Activated B cell treated with CpG ODN at 0.5 μM for 24 hours (primary cell): ENCODE measurements at regions not wholly inside any gene's neighbourhood (a gene's known extent, or its start where the extent isn't known, plus 50 kb on each side); places are given as distances from the start of the nearest gene placed in this dataset.

Experiments used
- ATAC-seq: fragments of 200-7000 bp; cut with Tn5 transposase; one replicate; pipeline ENCODE4 v1.10.0; 2021; ENCODE audit warnings: low read depth, mild to moderate bottlenecking, moderate library complexity
- CTCF ChIA-PET: fragments of 350-600 bp; sonication (Branson Sonifier 250); formaldehyde crosslinking; loops from one replicate; lab custom pipeline; 2021; ENCODE audit warnings: antibody characterized with exemption; lab: Charles Lee
- POLR2A ChIA-PET: fragments of 350-600 bp; sonication (Branson Sonifier 250); formaldehyde crosslinking; loops from one replicate; lab custom pipeline; 2021; ENCODE audit warnings: antibody characterized with exemption; lab: Charles Lee
- DNase-seq: peaks from one replicate; pipeline ENCODE4 v3.0.0; 2022
- H3K27ac Mint-ChIP-seq: one replicate; pipeline ENCODE4 v1.8.0; 2020; ENCODE audit warnings: mixed read lengths
- H3K27me3 Mint-ChIP-seq: one replicate; pipeline ENCODE4 v1.8.0; 2021; ENCODE audit warnings: mixed read lengths
- H3K36me3 Mint-ChIP-seq: one replicate; pipeline ENCODE4 v1.8.0; 2021; ENCODE audit warnings: low read depth, mixed read lengths
- H3K4me1 Mint-ChIP-seq: one replicate; pipeline ENCODE4 v1.8.0; 2021; ENCODE audit warnings: mixed read lengths
- H3K4me3 Mint-ChIP-seq: one replicate; pipeline ENCODE4 v1.8.0; 2020; ENCODE audit warnings: mild to moderate bottlenecking, mixed read lengths
- H3K9me3 Mint-ChIP-seq: one replicate; pipeline ENCODE4 v1.8.0; 2020; ENCODE audit warnings: mixed read lengths
- intact Hi-C: fragments of 100-400 bp; cut with micrococcal nuclease; formaldehyde crosslinking; loops from one replicate; pipeline ENCODE4 v1.15.1; 2024
- TF ChIP-seq, protein P1 (sequence below): fragments of 200-600 bp; IDR thresholded peaks from one replicate; pipeline ENCODE4 v1.8.0; 2022; ENCODE audit warnings: antibody characterized with exemption, mild to moderate bottlenecking

DNA sequence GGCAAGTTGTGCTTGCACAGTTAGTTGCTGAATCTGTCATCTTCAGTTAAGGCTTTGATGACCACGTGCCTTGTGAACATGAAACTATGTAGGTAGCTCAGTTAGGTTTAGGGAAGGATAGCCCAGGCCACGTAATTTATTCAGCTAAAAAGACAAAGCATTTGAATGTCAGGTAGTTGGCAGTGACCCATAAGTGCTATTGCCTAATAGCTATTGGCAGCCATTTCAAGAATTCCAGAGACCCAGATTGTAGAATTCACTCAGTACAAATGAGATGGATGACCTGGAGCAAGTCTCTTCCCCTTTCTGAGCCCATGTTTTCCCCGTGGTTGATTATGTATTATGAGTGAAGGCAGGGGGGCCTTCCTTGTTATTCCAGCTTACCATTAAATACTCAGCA lies 265.3 kb upstream of the ANO5 start:
- TF ChIP-seq, protein P1, sequence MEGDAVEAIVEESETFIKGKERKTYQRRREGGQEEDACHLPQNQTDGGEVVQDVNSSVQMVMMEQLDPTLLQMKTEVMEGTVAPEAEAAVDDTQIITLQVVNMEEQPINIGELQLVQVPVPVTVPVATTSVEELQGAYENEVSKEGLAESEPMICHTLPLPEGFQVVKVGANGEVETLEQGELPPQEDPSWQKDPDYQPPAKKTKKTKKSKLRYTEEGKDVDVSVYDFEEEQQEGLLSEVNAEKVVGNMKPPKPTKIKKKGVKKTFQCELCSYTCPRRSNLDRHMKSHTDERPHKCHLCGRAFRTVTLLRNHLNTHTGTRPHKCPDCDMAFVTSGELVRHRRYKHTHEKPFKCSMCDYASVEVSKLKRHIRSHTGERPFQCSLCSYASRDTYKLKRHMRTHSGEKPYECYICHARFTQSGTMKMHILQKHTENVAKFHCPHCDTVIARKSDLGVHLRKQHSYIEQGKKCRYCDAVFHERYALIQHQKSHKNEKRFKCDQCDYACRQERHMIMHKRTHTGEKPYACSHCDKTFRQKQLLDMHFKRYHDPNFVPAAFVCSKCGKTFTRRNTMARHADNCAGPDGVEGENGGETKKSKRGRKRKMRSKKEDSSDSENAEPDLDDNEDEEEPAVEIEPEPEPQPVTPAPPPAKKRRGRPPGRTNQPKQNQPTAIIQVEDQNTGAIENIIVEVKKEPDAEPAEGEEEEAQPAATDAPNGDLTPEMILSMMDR: no peak
- no peaks in the 10 kb centered on the region for H3K4me1 Mint-ChIP-seq
- H3K9me3 Mint-ChIP-seq: no peaks in the 10 kb centered on the region
- ChIA-PET CTCF (no interaction called here), POLR2A (no interaction called here)
- no peak for ATAC-seq
- intact Hi-C loops: no loop called here
- DNase-seq: no peak
- no peaks in the 10 kb centered on the region for H3K36me3 Mint-ChIP-seq
- H3K27ac Mint-ChIP-seq: no peak overlapping the region
- H3K4me3 Mint-ChIP-seq: no peak overlapping the region
- no peaks in the 10 kb centered on the region for H3K27me3 Mint-ChIP-seq

DNA sequence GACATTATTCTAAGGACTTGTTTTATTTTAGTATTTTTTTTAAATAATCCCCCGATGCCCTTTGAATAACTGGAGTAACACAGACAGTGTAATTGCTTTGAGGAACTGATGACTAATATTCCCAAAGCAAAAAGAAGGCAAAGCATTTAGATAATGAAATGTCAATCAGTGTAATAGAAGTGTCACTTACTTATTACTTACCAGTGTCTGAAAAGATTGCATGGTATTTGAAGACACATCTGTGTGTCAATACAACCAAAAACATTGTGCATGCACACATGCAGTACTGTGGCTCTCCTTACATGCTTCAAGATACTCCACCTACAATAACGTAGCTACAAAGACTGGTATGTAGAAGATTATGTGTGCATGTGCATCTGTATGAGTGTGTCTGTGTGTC lies 264.0 kb upstream of the ANO5 start:
- POLR2A ChIA-PET: no interaction called here

DNA sequence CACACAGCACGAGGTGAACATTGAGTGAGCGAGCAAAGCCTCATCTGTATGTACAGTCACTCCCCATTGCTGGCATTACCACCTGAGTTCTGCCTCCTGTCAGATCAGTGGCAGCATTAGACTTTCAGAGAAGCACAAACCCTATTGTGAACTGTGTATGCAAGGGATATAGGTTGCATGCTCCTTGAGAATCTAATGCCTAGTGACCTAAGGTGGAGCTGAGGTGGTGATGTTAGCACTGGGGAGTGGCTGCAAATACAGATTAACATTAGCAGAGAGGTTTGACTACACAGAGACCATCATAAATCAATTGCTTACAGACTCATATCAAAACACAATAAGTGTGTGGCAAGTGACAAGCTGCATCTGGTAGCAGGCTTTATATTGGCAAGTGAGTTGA lies 262.5 kb upstream of the ANO5 start:
- Mint-ChIP-seq H3K4me3 (no peak overlapping the region), H3K27me3 (no peaks in the 10 kb centered on the region), H3K36me3 (no peaks in the 10 kb centered on the region), H3K27ac (no peak overlapping the region), H3K9me3 (peaks cover 2% of the 10 kb centered on the region), H3K4me1 (no peaks in the 10 kb centered on the region)
- intact Hi-C loops: no loop called here
- TF ChIP-seq, protein P1: no peak
- ChIA-PET CTCF (no interaction called here), POLR2A (no interaction called here)
- no peak for DNase-seq
- ATAC-seq: no peak

More for the DNA sequence above, 264.0 kb upstream of the ANO5 start:
- DNase-seq (no peak), ATAC-seq (no peak)
- no peak overlapping the region for H3K27ac Mint-ChIP-seq
- CTCF ChIA-PET: no interaction called here
- TF ChIP-seq, protein P1: no peak
- peaks cover 2% of the 10 kb centered on the region for H3K9me3 Mint-ChIP-seq
- no peaks in the 10 kb centered on the region for H3K4me1 Mint-ChIP-seq
- intact Hi-C loops: no loop called here
- H3K4me3 Mint-ChIP-seq: no peak overlapping the region
- no peaks in the 10 kb centered on the region for H3K27me3 Mint-ChIP-seq
- no peaks in the 10 kb centered on the region for H3K36me3 Mint-ChIP-seq

DNA sequence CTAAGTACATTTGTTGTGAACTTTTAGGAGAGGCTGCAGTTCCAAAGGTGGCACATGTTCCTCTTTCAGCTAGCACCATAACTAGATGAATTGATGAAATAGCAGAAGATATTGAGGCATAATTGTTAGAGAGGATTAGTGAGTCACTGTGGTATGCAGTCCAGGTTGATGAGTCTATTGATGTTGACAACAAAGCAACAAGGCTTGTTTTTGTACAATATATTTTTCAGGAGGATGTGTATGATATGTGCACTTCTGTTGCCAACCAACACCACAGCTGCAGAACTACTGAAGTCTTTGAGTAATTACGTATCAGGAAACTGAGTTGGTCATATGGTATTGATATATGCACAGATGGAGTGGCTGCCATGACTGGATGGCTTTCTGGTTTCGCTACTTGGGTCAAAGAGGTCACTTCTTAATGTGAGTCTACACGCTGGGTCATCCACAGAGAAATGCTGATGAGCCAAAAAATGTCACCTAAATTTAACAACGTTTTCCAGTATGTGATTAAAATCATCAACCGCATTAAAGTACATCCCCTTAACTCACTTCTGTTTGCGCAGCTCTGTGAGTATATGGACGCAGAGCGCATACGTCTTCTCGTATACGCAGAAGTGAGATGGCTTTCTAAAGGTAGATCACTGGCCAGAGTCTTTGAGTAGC lies 261.3 kb upstream of the ANO5 start:
- Mint-ChIP-seq H3K9me3 (peaks cover 2% of the 10 kb centered on the region), H3K4me3 (no peak overlapping the region), H3K4me1 (no peaks in the 10 kb centered on the region), H3K36me3 (no peaks in the 10 kb centered on the region), H3K27ac (no peak overlapping the region), H3K27me3 (no peaks in the 10 kb centered on the region)
- CTCF ChIA-PET: no interaction called here
- ATAC-seq: no peak
- POLR2A ChIA-PET: no interaction called here
- intact Hi-C loops: no loop called here
- no peak for DNase-seq
- TF ChIP-seq, protein P1: no peak

DNA sequence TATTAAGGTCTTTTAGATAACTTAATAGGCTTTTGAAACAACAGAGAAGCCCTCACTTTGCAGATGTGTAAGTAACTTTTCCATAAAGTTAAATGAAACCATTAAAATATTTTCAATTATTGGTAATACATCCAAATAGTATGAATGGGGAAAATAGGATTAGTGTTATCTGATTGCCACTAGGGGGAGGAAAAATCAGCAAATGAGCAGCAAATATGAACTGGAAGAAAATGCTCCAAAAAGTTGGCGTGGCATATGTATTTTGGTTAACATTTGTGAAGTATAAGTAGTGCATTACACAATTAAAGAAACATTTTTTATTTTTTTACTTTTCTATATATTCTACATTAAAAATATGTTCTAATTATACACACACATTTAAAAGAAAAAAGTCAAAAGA lies 259.8 kb upstream of the ANO5 start:
- DNase-seq (no peak), ATAC-seq (no peak)
- Mint-ChIP-seq H3K4me1 (no peaks in the 10 kb centered on the region), H3K4me3 (no peak overlapping the region), H3K27me3 (no peaks in the 10 kb centered on the region), H3K36me3 (no peaks in the 10 kb centered on the region), H3K27ac (no peak overlapping the region), H3K9me3 (peaks cover 2% of the 10 kb centered on the region)
- POLR2A ChIA-PET: no interaction called here
- TF ChIP-seq, protein P1: no peak
- CTCF ChIA-PET: no interaction called here
- intact Hi-C loops: no loop called here
